ENCODE measurements at regions not wholly inside any gene's neighbourhood (a gene's known extent, or its start where the extent isn't known, plus 50 kb on each side); places are given as distances from the start of the nearest gene placed in this dataset.

- TF ChIP-seq CTCF (conservative IDR thresholded peaks at IDR 0.05; ENCODE audit: low read depth in 2 of 2), result no peak
- no peak for TF ChIP-seq EZH2 (IDR thresholded peaks at IDR 0.05; ENCODE audit: low read depth, unreplicated experiment)
- no peak for TF ChIP-seq ZNF114 (CRISPR knock-in tag; IDR thresholded peaks at IDR 0.05)
- TF ChIP-seq EZH2phosphoT487 (IDR thresholded peaks at IDR 0.05; ENCODE audit: unreplicated experiment), result no peak
- TF ChIP-seq REST (IDR thresholded peaks at IDR 0.05; ENCODE audit: unreplicated experiment), result no peak
- TF ChIP-seq POLR2AphosphoS5 (IDR thresholded peaks at IDR 0.05; ENCODE audit: low read depth), result no peak
- no peak for TF ChIP-seq JUNB (IDR thresholded peaks at IDR 0.05; ENCODE audit: unreplicated experiment)
- TF ChIP-seq NANOG (IDR thresholded peaks at IDR 0.05; ENCODE audit: borderline replicate concordance), result no peak
- TF ChIP-seq CREB1 (CRISPR knock-in tag; IDR thresholded peaks at IDR 0.05; ENCODE audit: low read depth), result no peak
- TF ChIP-seq ZNF331 (CRISPR knock-in tag; IDR thresholded peaks at IDR 0.05; ENCODE audit: low read depth), result no peak
- no peak for TF ChIP-seq ETS1 (IDR thresholded peaks at IDR 0.05)
- no peak for TF ChIP-seq STAT1 (IDR thresholded peaks at IDR 0.05; ENCODE audit: unreplicated experiment)
- TF ChIP-seq ZNF462 (CRISPR knock-in tag; IDR thresholded peaks at IDR 0.05), result no peak
Observed at GRCh38 chr13:78102121-78102677, 183.6 kb upstream of the EDNRB start.

Measured in GM23338 (cell line).